ELF-1 (cell line): ENCODE measurements at regions not wholly inside any gene's neighbourhood (a gene's known extent, or its start where the extent isn't known, plus 50 kb on each side); places are given as distances from the start of the nearest gene placed in this dataset.

Source experiments
- DNase-seq: peaks from one replicate; pipeline ENCODE4 v3.0.0-alpha.2; 2016; ENCODE audit warnings: low read depth, low spot score

GRCh38 chr6:12381587-12381986 lies 91.4 kb downstream of the EDN1 start:
- no peak for DNase-seq

- no peak for DNase-seq
These were observed 93.3 kb downstream of the EDN1 start for GRCh38 chr6:12383448-12383847.

- DNase-seq = no peak
These were observed 94.3 kb downstream of the EDN1 start for GRCh38 chr6:12384357-12384912.

- DNase-seq = no peak
These were observed 95.2 kb downstream of the EDN1 start for GRCh38 chr6:12385316-12385715.

GRCh38 chr6:12386816-12387215 lies 96.7 kb downstream of the EDN1 start:
- DNase-seq = no peak

GRCh38 chr6:12391472-12391871 lies 101.3 kb downstream of the EDN1 start:
- no peak for DNase-seq

- DNase-seq = no peak
These were observed 102.3 kb downstream of the EDN1 start for GRCh38 chr6:12392490-12392889.

GRCh38 chr6:12393100-12393499 lies 102.9 kb downstream of the EDN1 start:
- DNase-seq = no peak

- DNase-seq = no peak
These were observed 104.0 kb downstream of the EDN1 start for GRCh38 chr6:12394170-12394569.

- no peak for DNase-seq
These were observed 105.7 kb downstream of the EDN1 start for GRCh38 chr6:12395898-12396297.

- DNase-seq = no peak
These were observed 111.0 kb downstream of the EDN1 start for GRCh38 chr6:12401200-12401599.

GRCh38 chr6:12403201-12403826 lies 113.2 kb downstream of the EDN1 start:
- no peak for DNase-seq

GRCh38 chr6:12403947-12404647 lies 113.9 kb downstream of the EDN1 start:
- DNase-seq = no peak

- no peak for DNase-seq
These were observed 114.5 kb downstream of the EDN1 start for GRCh38 chr6:12404651-12405050.

GRCh38 chr6:12408752-12409151 lies 118.6 kb downstream of the EDN1 start:
- DNase-seq = no peak

- DNase-seq = no peak
These were observed 120.8 kb downstream of the EDN1 start for GRCh38 chr6:12410946-12411345.

GRCh38 chr6:12414096-12414675 lies 124.0 kb downstream of the EDN1 start:
- DNase-seq = no peak

- DNase-seq = no peak
These were observed 125.9 kb downstream of the EDN1 start for GRCh38 chr6:12415980-12416598.

- DNase-seq = no peak
These were observed 127.0 kb downstream of the EDN1 start for GRCh38 chr6:12417191-12417590.

GRCh38 chr6:12418946-12419345 lies 128.8 kb downstream of the EDN1 start:
- no peak for DNase-seq

GRCh38 chr6:12419631-12420272 lies 129.6 kb downstream of the EDN1 start:
- DNase-seq = no peak

GRCh38 chr6:12420626-12421025 lies 130.5 kb downstream of the EDN1 start:
- DNase-seq = no peak
